HG03108 (cell line): ENCODE measurements at regions not wholly inside any gene's neighbourhood (a gene's known extent, or its start where the extent isn't known, plus 50 kb on each side); places are given as distances from the start of the nearest gene placed in this dataset.

Experiments used
- ATAC-seq: cut with Tn5 transposase; IDR thresholded peaks from one replicate; pipeline ENCODE4 v1.9.1; 2021; ENCODE audit warnings: moderate library complexity; ENCODE audit not compliant: unreplicated experiment

- no peak for ATAC-seq
These were observed 411.4 kb downstream of the KCTD16 start for GRCh38 chr5:144582066-144582465.

GRCh38 chr5:144581044-144581443 is 410.4 kb downstream of the KCTD16 start:
- no peak for ATAC-seq

GRCh38 chr5:144577676-144578075 is 407.0 kb downstream of the KCTD16 start:
- no peak for ATAC-seq

GRCh38 chr5:144575736-144576135 is 405.1 kb downstream of the KCTD16 start:
- ATAC-seq = no peak

- no peak for ATAC-seq
These were observed 396.7 kb downstream of the KCTD16 start for GRCh38 chr5:144567421-144567780.

- no peak for ATAC-seq
These were observed 396.2 kb downstream of the KCTD16 start for GRCh38 chr5:144566747-144567420.

GRCh38 chr5:144549580-144549979 is 378.9 kb downstream of the KCTD16 start:
- ATAC-seq = no peak

- no peak for ATAC-seq
These were observed 378.3 kb downstream of the KCTD16 start for GRCh38 chr5:144548936-144549335.

- ATAC-seq = no peak
These were observed 376.4 kb downstream of the KCTD16 start for GRCh38 chr5:144547098-144547499.

- ATAC-seq = no peak
These were observed 368.2 kb downstream of the KCTD16 start for GRCh38 chr5:144538845-144539244.
